ENCODE measurements at regions not wholly inside any gene's neighbourhood (a gene's known extent, or its start where the extent isn't known, plus 50 kb on each side); places are given as distances from the start of the nearest gene placed in this dataset.
"Not testable (repeated sequence)": the region's sequence is repeated elsewhere in the genome, so short reads cannot be mapped to it uniquely, and the experiment has no call there.

GRCh38 chr5:174528821-174529544 lies 195.4 kb upstream of the MSX2 start:
- DNase-seq: no peak

DNA sequence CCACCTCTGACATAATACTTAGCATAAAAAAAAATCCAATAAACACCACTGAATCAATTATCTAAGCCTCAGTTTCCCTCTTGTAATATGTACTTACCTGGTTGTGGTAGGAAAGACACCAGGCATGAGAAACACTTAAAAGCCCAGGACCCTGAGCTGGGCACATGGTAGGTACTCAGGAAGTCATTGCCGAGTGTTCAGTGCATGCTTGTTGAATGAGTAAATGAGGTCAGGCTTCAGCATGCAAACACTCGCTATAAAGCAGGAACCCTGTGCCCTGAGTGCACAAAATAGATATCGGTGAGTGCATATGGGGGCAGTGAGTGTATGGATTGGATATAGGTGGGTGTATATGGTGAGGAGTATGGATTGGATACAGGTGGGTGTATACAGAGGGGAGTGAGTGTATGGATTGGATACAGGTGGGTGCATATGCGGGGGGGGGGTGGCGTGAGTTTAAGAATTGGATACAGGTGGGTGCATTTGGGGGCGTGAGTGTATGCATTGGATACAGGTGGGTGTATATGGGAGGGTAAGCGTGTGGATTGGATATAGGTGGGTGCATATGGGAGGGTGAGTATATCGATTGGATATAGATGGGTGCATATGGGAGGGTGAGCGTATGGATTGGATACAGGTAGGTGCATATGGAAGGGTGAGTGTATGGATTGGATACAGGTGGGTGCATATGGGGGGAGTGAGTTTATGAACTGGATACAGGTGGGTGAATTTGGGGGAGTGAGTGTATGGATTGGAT lies 194.3 kb upstream of the MSX2 start:
- no peak for DNase-seq

DNA sequence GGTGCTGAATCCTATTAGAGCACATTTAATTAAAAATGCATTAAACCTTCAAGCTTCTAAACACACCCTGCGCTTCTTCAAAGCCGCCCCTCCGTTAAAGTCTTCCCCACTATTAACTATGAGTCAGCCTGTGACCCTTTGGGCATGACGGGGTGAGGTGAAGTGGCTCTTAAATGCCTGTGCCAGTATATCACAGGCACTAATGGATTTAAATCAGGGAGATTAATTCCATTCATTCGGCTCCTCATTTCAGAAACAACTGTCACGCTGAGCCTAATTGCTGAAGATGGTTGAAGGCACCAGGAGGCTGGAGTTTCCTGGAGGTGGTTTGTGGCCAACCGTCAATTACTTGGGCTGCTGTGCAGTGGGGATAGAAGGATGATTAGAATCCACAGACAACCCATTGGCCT lies 192.6 kb upstream of the MSX2 start:
- no peak for DNase-seq

DNA sequence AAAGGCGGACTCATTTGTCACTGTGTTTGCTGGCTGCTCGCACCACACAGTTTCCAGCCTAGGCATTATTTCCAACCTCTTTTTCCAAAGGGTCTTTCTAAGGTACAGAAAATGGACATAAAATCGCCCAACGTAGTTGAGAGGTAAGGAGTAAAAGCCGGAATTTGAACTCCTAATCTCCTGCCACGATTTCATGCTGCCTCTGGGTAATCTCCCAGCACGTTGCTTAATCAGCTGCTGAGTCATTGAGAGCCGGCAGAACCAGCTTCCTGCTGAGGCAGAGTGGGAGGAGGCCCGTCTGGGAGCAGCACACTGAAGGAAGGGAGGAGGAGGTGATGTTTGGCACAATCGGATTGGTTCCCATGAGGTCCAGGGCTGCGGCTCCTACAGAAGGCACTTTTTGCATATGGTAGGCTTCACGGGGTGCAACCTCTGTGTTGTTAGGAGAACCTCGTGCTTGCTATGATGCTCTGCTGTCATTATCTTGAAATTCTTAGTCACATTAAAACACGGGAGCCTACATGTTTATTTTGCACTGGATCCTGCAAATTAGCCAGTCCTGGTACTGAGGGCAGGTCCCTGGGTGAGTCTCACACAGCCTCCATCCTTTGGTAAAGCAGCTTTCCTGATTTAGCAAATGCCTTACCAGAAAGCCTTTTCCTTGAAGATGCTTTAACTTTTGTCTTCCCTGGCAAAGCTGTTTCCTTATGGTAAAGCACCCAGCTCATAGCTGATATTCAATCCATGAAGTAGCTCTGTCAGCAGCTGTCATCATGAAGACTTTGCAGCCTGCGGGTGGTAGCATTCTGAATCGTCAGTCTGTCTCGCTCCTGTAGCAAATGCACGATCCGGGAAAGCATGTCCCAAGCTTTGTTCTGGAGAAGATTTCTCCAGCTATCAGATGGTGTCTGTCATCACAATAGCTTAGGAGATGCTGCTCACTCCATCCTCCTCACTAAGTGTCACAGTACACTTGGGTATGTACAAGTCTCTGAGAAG lies 191.6 kb upstream of the MSX2 start:
- DNase-seq: no peak

DNA sequence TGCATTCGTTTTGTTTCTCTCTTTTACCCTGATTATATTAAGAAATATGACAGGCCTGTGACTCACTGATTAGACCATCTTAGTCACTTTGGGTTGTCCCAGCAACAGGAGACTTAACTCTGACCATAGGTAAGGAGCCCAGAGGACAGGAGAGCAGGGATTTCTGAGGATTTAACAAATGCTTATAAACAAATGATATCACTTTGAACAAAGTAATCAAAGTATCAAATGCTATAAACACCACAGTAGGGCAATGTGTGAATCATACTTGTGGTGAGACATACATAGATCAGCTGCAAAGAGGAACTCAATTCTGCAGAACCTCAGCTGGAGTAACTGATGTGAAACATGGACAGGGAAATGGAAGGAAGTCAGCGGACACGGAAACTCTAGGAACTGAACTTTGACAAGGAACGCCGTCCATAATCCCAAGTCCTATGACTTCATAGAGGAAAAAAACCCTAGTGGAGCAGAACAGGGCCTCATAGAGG lies 190.6 kb upstream of the MSX2 start:
- no peak for DNase-seq

GRCh38 chr5:174535669-174536068 lies 188.7 kb upstream of the MSX2 start:
- DNase-seq: no peak

DNA sequence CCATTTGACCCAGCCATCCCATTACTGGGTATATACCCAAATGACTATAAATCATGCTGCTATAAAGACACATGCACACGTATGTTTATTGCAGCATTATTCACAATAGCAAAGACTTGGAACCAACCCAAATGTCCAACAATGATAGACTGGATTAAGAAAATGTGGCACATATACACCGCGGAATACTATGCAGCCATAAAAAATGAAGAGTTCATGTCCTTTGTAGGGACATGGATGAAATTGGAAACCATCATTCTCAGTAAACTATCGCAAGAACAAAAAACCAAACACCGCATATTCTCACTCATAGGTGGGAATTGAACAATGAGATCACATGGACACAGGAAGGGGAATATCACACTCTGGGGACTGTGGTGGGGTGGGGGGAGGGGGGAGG lies 184.6 kb upstream of the MSX2 start:
- DNase-seq: not testable (repeated sequence)

GRCh38 chr5:174542037-174542436 lies 182.3 kb upstream of the MSX2 start:
- DNase-seq: no peak

DNA sequence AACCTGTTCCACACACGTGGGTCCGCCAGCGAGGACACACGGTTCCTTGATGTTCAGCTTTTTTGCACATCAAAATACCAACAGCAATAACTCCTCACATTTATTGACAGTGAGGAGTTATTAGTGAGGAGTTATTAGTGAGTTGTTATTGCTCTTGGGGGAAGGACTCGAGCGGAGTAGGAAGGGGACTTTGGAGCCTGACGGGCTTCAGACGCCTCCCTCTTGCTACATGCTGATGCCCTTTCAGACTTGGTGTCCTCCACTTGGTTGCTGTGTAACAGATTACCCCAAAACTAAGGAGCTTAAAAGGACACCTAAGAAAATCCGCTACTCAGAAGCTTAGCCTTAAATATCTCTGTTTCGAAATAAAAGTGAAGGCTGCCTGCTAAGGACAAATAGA lies 181.9 kb upstream of the MSX2 start:
- no peak for DNase-seq

DNA sequence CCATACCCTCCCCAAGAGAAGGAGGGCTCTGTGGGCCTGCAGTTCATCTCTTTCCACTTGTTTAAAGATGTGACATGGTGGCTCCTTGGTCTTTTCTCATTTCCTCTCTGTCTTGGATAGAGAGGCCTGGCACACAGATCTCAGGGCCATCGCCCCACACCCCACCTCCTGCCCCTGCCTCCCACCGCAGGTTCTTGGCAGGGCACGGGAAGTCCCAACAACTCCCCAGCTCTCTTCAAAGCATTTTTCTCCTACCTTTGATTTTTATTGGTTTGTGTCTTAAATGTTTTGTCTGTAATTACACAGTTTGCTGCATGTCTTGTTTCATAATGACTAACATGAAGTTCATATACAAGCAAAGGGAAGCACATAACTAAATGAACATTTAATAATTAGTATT lies 178.5 kb upstream of the MSX2 start:
- no peak for DNase-seq

DNA sequence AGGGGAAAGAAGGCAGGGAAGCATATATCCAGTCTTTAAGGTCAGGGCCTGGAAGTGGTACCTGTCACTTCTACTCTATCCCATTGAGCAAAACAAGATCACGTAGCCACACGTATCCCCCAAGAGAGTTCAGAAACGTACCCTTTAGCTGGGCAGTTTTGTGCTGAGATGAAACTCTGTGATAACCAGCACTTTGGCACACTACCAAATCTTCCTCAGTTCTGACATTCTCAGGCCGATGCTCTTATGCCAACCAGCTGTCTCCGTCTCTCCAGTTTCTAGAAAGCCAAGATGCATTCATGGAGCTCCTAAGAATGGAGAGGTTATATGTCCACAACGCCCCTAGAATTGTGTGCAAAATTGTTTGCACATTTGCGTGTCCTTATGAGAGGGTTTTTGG lies 176.6 kb upstream of the MSX2 start:
- DNase-seq: no peak

DNA sequence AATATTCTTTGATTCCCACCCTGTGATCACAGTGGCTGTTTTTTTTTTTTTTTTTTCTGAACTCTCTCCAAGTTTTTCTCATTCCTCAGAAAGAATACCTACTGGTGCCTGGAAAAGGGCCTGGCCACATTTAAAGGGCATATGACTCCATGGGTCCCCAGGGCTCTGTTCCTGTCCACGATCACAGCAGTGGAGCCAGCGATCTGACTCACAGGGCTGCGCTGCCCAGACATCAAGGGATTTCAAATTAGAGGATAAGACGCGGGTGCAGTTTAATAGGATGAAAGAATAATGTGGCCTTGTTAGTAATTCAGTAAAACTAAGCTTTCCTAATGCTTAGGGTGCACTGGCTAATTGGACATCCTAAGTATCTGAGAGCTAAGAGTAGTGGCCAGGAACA lies 175.1 kb upstream of the MSX2 start:
- DNase-seq: no peak

DNA sequence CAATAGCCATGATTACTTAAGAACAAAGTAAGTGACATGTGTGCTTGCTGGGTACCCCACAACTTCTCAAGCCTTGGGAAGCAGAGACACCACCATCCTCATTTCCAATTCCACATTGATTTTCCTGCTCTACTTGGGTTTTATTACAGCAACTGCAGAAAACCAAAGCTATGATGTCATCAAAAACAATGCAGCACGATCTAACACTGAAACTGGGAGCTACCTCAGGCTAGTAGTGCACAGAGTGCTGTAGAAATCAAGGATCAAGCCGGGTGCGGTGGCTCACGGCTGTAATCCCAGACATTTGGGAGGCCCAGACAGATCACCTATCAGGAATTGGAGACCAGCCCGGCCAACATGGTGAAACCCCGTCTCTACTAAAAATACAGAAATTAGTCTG lies 174.4 kb upstream of the MSX2 start:
- no peak for DNase-seq

DNA sequence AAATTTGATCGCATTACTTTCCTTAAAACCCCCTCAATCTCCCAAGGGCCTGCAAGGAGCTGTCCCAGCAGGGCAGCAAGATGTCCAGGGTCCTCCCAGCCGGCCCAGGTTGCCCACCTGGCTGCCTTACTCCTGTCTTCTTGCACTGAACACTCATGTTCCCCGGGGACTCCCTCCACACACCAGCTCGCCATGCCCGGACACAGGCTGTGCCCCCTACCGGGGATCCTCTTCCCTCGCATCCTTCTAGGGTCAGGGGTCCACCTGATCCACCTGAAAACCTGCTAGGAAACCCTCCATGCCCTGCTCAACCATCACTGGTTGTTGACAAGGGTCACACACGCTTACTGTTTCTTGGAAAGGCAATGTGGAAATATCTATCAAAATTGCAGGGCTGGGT lies 172.0 kb upstream of the MSX2 start:
- no peak for DNase-seq

- no peak for DNase-seq
These were observed 170.8 kb upstream of the MSX2 start for GRCh38 chr5:174553556-174553955.

- no peak for DNase-seq
These were observed 168.7 kb upstream of the MSX2 start for GRCh38 chr5:174555726-174556125.

DNA sequence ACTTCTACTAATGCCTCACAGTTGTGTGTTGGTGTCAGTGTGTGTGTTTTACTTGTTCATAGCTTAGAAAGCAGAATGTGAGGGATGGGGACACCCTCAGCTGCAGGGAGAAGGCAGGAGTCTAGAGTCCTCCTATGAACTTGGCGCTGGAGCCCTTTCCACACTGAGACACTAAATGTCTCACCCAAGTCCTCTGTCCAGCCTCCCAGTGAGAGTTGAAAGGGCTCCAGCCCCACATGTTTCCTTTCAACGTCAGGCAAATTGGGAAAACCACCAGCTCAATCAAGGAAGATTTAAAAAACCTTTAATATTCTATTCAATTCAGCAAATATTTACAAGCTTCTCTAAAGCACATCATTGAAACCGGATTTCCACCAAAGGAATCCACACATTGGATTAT lies 167.6 kb upstream of the MSX2 start:
- no peak for DNase-seq

DNA sequence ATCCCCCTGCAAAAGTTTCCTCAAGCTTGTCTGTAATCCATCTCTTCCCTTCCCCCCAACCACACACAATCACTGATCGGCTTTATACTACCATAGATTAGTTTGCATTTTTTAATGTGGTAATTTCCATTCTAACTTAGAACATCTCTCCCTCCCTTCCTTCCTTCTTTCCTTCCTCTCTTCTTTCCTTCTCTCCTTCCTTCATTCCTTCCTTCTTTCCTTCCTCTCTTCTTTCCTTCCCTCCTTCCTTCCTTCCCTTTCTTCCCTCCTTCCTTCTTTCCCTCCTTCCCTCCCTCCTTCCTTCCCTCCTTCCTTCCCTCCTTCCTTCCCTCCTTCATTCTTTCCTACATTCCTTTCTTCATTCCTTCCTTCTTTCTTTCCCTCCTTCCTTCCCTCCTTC lies 166.2 kb upstream of the MSX2 start:
- DNase-seq: no peak

DNA sequence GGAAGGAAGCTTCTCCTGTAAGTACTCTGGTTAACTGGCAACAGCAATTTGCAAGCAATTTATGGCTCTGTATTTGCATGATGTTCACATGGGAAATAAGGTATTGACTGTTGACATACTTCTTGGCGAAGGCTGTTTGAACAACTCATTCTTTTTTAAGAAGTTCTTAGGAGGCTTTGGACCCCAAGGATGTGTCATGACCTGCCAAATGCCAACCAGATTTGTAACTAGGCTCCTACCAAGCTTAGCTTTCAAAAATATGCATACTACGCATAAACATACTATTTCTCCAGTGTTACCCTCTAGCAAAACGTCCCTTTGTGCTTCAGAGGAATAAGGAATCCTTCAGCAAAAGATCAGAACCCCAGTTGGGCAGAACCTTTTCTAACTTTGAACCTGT lies 165.2 kb upstream of the MSX2 start:
- no peak for DNase-seq

DNA sequence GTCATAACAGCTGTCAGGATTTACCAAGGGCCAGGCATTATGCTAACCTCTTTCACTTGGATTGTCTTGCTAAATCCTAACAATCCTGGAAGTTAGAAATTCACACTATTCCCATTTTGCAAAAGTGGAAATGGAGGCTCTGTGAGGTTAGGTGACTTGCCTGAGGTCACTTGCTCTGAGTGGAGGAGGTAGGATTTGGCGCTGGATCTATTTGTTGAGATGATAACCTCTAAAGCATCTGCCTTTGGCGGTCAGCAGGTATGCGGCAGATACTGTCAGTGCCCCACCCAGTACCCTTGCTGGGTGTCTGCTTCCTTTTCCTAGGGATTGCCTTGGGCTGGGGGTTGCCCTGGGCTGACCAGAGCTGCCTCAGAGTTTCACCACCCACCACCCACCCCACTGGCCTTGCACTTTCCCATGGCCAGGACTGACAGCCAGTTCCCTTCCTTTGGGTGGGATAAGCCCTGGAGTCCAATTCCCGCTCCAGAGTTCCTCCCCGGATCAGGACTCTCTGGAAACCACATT lies 164.8 kb upstream of the MSX2 start:
- no peak for DNase-seq

- DNase-seq: no peak
These were observed 163.5 kb upstream of the MSX2 start for GRCh38 chr5:174560861-174561260.

DNA sequence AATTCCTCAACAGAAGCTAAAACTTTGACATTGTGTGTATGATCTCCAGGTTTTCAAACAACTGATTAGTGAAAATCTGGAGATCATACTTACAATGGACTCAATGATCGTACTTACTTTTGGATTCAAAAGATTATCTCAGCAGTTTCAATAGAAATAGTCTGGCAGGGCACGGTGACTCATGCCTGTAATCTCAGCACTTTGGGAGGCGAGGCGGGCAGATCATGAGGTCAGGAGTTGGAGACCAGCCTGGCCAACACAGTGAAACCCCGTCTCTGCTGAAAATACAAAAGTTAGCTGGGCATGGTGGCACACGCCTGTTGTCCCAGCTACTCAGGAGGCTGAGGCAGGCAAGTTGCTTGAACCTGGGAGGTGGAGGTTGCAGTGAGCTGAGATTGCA lies 161.3 kb upstream of the MSX2 start:
- DNase-seq: not testable (repeated sequence)

GRCh38 chr5:174563899-174564298 lies 160.5 kb upstream of the MSX2 start:
- DNase-seq: no peak

All from NCI-H446 (cell line).